CD4-positive, alpha-beta T cell treated with Interleukin-12 subunit alpha and Interleukin-12 subunit beta, for 1 hour (primary cell): ENCODE measurements at regions not wholly inside any gene's neighbourhood (a gene's known extent, or its start where the extent isn't known, plus 50 kb on each side); places are given as distances from the start of the nearest gene placed in this dataset.
"Not testable (repeated sequence)": the region's sequence is repeated elsewhere in the genome, so short reads cannot be mapped to it uniquely, and the experiment has no call there.

ENCODE experiments used
- DNase-seq: peaks from one replicate; pipeline ENCODE4 v3.0.0-alpha.2; 2020

DNA sequence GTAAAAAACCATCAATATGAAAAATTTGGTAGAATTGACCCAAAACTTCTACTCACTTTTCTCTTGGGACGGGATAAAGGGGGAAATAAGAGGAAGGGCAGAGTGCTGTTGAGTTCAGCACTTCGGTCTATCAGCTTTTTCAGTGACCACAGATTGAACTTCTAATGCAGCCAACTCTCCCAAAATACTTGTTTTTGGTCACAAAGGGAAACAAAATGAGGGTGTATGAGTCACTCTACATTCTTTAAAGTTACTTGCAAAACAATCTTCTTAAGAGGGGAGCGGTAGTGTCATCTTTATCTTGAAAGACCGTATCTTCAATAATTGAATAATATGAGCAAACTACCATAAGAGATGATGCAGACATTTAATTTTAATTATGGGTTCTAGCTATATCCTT lies 661.3 kb downstream of the CD109 start:
- DNase-seq, result no peak

DNA sequence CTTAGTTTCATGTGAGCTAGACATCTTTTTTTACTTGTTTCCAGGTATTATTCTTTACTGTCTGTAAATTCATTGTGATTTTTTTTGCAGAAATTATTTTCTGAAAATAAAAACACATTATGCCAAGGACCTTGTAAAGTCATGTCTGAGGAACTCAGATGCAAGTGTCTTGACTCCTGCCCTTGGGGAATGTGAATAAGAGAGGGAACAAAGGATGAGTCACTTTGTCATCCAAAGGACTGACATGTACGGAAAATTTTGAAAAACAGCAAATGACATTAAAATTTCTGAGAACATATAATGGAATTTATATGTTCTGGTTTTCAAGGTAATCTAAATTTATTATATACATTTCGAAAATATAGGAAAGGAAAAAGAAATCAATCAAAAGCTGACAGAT lies 660.4 kb downstream of the CD109 start:
- no peak for DNase-seq

DNA sequence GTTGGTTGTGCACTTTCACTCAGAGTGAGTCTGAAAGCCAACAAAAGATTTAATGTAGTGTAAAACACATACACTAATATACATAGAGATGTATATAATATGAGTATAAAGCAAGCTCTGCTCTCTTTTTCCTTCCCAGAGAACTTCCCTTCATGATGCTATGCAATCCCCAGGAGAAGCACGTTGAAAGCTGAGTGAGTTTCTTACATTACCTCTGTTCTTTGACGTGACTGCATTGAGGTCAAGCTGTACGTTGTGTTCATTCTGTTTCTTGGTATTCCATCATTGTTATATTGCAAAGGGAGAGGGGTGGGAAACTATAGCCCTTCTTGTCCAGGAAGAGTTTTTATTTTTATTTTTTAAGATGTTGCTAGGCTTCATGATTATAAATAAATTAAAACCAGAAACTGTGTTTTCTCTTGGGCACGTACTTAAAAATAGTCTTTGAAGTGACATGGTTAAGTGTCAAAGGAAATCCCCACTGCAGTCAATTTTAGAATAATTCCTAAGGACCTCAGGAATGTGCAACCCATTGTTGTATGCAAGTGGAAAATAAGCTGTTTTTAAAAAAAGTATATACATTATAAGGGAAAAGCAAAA lies 651.0 kb downstream of the CD109 start:
- DNase-seq, result no peak

DNA sequence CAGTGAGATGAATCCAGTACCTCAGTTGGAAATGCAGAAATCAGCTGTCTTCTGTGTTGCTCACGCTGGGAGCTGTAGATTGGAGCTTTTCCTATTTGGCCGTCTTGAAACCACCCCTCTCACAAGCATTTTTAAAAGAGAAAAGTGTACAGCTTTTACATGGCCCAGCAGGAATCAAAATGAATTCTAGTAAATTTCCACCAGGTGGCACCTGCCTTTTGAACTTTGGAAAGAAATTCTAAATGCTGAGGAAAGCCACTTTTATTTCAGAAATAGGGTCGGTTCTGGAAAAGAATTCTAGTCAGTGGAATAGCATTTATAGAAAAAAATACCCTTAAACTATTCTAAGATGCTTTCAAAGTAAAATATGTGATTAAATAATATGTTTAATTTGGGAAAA lies 647.8 kb downstream of the CD109 start:
- no peak for DNase-seq

DNA sequence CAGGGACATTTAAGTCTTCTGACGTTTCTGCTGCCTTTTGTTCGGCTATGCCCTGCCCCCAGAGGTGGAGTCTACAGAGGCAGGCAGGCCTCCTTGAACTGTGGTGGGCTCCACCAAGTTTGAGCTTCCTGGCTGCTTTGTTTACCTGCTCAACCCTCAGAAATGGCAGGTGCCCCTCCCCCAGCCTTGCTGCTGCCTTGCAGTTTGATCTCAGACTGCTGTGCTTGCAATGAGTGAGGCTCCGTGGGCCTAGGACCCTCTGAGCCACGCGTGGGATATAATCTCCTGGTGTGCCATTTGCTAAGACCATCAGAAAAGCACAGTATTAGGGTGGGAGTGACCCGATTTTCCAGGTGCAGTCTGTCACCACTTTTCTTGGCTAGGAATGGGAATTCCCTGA lies 647.3 kb downstream of the CD109 start:
- not testable (repeated sequence) for DNase-seq

DNA sequence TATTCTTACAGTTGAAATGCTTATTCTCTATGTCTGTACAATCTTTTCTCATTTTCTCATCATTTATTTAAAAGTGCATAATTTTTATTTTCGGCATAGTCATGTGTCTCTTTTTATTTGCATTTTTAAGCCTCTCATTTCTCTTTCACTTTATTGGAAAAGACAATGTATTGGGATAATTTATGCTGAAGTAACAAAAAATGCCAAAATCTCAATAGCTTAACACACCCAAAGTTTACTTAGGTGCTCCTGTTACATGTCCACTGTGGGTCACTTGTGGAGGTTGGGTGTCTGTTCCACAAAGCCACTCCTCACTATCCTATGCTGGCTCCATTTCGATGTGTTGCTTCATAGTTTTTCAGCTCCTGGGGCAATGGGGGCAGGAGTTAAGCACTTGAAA lies 638.7 kb downstream of the CD109 start:
- DNase-seq, result no peak

DNA sequence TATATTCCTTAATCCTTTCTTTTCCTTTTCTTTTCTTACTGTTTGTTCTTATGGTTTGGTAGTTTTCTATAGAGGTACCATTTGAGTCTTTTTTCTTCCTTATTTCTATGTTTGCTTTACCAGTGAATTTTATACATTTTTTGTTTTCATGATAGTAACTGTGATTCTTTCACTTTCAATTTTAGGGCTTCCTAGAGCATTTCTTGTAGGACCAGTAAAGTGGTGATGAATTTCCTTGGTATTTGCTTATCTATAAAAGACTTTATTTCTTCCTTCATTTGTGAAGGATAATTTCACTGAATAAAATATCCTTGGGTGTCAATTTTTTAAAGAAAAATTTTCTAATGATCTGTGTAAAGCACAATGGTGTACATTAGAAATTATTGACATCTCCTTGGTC lies 637.4 kb downstream of the CD109 start:
- DNase-seq, result no peak

DNA sequence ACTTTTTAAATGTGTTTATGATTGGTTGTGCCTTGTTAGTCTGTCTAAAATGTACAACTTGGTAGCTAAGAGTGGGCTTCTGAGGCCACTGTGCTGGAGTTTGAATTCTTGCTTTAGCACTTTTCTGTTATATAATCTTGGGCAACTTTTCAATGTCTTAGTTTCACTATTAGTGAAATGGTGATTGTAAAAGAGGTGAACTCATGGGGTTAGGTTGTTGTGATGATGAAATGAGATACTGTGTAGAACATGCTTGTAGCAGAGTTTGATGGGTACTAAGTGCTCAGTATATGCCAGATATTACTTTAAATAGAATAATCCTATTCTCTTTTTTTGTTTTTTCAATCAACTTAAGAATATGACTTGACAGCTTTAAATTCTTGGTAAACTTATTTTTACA lies 624.7 kb downstream of the CD109 start:
- DNase-seq, result no peak

DNA sequence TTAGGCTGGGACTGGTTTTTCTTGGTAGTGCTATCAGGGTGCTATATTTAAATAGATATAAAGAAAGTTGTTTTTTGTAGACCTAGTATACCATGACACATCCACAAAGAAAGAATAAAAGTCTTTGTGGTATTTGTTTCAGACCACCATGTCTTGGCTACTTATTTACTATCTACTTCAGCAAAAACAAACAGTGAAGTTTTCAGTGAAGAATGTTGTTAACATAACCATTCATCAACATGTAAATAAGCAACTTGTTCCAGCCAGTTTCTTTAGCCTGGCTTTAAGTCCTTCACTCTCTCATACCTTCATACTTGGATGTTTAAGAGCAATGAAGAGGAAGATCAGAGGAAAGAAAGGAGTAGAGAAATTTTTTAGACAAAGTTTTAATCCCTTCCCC lies 624.1 kb downstream of the CD109 start:
- DNase-seq, result no peak

DNA sequence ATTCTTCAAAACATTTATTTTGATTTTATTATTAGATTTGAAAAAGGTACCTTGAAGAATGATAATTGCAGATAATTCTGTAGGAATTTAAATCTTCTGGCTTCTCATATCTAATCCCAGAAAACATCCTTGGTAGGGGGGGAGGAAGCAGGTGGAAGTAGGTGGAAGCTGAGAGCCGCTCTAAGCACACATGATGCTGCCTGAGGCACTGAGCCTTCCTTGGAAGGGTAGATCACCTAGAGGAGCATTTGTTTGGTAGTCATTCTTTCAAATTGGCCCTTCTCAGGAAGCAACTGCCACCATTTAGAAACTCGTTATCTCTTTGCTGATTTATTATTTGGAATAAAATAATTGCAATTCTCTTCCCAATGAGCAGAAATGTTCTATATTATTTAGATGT lies 623.3 kb downstream of the CD109 start:
- no peak for DNase-seq

DNA sequence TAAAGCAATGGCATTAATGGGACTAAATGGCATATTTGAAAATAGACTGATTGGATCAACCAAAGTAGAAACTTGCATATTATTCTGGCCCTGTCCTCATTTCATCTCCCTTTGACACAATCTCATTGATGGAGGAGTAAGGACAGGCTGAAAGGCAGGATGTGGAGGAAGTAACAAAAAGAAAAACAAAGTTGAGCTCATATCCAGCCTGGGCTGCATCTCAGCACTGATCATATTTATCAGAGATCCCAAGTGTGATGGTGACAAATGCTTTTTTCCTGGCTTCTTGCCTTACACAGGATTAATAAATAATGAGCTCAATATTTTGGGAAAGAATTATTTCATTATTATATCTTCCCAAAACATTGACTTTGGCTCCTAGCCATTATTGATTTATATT lies 622.7 kb downstream of the CD109 start:
- DNase-seq, result no peak

DNA sequence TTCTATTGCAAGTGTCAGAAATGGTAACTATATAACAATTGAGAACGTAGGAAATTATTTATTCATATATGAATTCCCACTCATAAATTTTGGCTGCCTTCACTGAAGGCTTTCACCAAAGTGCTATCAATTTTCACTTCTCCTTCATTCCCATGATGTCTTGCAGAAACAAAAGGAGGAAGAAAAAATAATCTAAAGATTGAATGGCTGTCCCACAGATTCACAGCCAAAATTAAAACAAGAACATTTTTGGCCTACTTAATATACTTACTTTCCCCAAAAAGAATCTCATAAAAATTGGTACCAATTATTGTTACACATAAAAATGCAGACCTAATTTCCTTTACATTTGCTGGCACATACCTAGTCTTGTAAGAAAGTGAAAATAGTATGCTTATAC lies 616.1 kb downstream of the CD109 start:
- DNase-seq, result no peak

DNA sequence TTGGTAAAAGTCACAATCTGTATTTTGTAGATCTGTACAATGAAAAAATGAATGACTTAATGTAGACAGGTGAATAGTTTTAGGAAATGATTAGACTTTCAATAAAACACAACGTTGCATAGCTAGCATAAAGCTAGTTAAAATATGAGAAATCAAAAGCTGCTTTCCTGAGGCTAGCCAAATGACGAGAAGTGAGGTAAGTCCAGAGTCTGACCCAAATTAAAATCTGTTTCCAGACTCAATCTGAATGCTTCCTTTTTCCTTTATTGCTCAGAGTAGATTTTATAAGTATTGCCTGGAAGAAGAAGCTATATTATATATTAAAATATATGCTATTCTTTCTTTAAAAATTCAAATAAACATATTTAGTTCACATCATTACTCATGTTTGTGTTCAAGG lies 615.4 kb downstream of the CD109 start:
- DNase-seq, result no peak

DNA sequence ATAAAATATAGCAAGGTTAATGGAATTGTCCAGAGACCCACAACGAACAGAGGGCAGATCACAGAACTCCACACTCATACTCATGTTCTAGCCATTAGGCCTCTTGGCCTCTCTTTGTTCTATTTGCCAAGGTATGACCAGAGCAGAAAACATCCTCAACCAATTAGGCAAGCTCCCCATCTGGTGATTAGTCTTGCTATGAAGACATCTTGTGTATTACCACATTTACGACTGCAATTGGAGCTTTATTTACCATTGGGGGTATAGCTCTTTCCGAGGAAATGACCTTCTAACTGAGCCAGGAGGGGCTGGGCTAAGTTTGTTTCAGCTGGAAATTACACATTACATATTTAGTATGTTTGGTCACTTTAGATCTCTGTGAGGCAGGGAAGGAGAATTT lies 593.9 kb downstream of the CD109 start:
- DNase-seq, result no peak

DNA sequence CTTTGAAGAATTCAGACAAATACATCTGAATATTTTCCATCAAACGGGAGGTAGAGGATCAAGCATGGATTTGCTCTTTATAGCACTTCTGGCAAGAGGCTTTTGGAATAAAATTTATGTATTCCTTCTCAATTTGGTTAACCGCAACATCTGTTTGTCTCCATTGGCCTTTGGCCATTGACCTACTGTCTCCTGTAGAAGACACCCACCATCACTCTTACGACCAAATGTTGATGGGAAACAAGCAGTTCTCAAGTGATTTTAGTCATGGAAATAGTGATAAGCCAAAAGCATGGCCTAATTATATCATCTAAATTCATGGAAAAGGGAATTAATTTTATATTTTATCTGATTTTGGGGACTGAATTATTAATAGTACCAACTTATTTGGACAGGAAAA lies 591.9 kb downstream of the CD109 start:
- DNase-seq, result no peak

DNA sequence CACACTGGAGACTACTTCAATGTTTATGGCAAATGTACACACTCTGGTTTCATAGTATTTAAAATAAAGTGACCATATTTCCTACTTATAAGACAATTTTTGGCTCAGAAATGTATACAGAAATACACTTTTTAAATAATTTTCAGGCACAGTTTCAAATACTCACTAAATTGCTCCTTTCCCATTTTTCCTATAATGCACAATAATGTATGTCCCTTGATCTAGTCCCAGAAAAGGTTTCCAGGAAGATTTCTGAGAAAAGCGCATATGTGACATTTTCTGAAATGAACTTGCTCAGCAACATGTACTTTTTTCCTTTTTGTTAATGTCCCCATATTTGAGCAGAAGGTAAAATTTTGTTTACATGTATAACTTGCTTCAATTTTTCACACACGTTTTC lies 591.4 kb downstream of the CD109 start:
- DNase-seq, result no peak

DNA sequence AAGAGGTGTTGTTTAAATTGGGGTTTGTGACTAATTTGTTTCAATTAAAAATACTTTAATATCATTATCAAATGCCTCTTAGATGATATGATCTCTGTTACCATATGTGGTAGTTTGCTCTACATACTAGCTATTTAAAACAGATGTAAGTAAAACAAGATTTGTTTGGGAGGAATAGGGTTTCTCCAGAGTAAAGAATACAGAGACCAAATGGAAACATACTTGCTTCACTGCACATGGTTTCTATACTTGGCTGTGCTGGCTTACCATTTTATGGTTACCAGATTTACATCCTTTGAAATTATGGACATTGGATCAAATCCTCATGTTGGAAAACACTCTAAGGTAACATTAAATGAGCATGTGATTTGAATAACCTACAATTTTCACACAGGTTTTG lies 588.3 kb downstream of the CD109 start:
- no peak for DNase-seq

DNA sequence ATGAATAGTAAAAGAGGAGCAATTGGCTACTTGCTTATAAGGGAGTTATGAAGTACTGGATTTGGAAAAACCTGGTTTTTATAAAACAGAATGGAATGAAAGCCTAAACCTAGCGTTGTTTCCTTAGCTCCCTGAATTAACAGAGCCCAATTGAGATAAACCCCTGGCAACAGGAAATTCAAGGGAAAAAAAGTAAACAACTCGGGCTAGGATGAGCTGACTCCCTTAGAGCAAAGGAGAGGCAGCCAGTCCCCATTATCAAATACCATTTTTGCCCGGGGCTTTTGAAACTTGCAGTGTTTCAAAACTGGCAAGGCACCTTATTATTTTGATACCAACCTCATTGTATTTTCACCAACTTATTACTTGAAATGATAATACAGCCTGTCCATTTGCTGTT lies 587.5 kb downstream of the CD109 start:
- no peak for DNase-seq

DNA sequence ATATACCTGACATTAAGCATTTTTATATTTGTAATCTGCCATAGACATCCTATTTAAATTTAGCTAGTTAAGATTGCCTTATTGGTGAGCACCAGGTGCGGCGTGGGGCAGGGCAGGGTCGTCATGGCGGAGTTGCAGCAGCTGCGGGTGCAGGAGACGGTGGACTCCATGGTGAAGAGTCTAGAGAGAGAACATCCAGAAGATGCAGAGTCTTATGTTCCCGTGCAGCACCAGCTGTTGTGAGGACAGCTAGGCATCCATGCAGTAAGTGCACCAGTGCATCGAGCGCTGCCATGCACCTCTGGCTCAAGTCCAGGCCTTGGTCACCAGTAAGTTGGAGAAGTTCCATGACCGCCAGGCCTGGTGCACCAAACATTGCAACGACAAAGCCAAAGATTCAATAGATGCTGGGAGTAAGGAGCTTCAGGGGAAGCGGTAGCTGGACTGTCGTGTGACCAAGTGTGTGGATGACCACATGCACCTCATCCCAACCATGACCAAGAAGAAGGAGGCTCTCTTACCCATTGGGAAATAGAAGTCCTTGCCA lies 586.2 kb downstream of the CD109 start:
- DNase-seq, result no peak

DNA sequence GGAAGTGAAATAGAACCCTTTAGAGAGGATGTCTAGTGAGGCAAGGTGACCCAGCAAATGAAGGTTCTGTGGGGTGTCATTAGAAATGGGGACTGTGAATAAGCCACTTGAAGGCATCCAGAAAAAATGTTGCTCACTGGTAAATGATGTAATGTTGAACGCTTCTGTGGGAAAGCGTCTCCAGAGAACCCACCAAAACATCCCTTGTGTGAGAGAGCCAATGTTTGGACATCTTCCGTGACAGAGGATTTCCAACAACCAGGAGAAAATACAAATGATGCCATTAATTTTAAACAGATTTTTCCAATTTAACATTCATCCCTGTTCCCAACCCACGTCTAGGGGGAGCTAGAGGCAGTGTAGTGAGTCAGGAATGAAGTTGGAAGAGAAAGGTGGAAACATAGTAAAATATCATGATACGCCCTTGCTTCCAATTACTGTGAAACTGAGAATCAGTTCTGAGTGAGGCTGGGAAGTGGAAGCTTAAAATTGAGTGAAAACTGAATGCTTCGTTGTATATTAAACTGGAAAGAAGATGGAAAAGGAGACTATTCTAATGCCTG lies 584.2 kb downstream of the CD109 start:
- DNase-seq, result no peak

DNA sequence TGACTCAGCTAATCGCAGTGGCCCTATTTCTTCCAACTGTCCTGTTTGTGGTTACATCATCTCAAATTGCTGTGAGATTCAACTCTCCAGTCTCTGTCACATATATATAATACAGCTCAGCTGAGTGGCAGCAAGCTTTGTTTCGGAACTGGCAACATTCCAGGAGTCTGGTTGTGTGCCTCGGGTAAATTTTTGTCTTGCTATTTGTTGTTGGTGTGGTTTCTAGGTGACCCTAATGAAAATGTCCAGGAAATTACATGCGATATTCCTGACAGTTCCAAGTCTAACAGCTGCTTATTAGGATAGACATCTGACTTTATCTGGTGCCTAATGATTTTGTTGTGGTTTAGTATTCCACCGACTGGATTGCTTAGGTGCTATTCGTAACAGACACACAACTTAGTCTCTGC lies 581.8 kb downstream of the CD109 start:
- DNase-seq, result no peak

DNA sequence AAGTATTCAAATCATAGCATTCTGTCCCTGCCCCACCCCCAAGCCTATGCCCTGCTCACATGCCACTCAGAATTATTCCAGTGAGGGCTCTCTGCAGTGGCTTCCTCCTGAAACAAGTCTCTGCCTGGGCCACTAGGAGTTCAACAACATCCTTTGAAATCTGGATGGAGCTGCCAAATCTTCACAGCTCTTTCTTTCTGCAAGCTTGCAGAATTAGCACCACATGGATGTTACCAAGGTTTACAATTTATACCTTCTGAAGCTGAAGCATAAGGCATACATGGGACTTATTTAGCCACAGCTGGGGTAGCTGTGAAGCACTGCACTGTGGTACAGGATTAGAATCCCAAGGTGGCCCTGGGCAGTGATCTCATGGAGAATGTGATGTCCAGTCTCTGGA lies 577.5 kb downstream of the CD109 start:
- DNase-seq, result no peak

DNA sequence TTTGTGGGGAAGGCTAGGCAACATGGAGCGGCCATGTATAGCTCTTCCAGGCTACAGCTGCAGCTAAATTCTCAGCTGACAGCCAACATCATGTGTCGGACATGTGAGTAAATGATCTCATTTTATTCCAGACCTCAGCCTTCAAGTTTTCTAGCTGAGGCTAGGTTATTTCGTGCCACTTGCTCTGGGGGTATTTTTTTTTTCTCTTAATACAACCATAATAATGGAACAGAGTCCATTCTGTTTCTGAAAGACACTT lies 573.5 kb downstream of the CD109 start:
- DNase-seq, result no peak

DNA sequence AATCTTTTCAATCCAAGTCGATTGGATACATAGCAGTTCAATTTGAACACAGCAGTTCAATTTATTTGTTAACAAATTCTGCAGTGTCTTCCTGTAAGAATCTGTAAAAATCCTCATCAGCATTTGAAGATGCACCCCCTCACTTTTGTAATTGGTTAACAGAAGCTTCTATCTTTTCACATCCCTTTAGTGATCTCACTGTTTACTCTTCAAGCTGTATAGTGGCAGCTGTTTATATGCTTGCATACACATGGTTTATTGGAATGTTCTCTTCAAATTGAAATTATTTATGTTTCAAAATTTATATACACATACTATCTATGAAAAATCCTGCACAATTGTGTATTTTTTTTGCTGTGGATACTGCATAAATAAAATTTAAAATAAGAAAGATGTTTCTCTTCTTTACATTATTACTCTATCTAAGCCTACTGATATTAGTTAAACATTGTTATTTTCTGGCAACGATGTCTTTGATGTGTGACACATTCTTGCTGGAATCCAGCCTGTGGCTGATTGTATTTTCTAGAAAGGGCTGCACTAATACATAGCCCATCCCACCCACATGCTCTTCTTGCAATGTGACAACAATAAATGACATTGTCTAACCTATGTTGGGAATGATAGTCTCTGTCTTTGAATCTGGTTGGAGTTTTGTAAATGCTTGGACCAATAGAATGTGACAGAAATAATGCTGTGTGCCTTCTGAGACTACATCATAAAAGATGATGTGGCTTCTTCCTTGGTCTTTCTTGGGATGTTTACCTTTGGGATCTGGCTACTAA lies 573.0 kb downstream of the CD109 start:
- no peak for DNase-seq

DNA sequence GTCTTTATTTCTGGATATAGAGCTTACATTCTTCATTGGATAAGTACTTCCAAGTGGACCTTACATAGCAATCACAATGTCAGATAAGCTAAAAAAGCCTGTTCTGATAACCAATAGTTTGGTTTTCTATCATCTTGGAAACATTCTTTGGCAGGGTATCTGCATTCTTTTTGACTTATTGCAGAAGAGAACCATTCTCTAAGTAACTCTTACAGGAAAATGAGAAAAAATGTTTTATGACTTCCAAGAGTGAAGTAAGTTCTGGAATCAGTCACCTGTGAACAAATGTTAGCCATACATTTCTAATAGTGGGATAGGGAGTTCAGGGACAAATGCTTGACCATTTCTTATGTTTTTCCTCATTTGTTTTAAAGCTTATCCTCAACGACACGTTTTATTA lies 564.0 kb downstream of the CD109 start:
- no peak for DNase-seq
